ENCODE measurements at regions not wholly inside any gene's neighbourhood (a gene's known extent, or its start where the extent isn't known, plus 50 kb on each side); places are given as distances from the start of the nearest gene placed in this dataset.
"Not testable (repeated sequence)": the region's sequence is repeated elsewhere in the genome, so short reads cannot be mapped to it uniquely, and the experiment has no call there.

DNA sequence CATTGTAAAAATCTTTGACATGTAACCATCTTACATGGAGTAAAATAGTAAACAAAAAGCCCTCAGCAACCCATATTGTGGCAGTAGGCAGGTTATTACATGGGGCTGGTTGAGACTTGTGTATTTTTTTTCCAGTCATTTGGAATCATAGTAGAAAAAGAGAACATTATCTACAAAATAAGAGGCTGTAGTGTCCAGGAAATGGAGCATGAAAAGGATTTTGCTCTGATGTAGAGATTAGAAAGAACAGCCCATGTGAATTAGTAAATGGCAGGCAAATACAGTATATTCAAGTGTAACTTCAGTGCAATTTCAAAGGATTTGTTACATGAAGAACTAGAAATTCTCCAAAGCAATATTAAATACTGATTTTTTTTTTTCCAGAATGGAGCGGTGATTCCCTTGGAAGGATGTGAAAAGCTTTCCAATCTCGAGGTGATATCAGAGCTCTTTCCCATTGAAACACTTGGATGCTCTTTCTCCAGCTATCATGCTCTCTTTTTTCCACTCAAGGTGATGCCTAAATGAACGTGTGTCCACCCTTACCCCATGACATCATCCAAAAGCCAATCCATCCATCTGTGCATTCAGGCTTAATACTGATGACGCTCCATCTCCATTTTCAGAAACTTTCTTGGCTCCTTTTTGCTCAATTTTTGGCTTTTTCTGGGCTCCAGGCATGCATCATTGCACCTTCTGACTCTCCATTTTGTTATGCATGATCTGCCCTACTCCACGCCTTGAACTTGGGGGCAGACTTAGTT is 1034.7 kb downstream of the TYW1 start:
- DNase-seq, result no peak

DNA sequence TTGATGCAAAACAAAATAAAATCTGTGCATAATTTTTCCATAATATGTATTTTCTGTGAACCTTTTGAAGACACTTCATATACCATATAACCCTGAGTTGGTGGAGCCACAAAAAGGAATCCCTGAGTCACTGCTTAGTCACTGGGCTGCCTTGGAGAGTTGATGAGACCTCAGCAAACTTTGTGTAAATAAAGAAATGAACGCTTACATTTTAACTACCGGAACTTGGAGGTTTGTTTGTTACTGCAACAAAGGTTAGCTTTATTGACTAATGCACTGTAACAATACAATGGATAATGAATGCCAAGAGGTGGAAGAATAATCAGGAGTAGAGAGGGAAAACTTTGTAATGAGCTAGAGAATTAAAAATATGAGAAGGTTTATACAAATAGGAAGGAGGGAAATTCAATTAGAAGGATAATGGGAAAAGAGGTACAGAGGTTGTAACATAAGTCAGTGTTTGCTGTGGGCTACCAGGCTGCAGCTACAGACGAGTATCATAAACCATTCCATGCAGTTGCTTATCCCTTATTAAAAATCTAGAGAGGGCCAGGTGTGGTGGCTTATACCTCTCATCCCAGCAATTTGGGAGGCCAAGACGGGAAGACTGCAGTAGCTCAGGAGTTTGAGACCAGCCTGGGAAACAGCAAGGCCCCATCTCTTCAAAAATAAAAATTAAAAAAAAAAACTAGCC is 1042.1 kb downstream of the TYW1 start:
- no peak for DNase-seq

DNA sequence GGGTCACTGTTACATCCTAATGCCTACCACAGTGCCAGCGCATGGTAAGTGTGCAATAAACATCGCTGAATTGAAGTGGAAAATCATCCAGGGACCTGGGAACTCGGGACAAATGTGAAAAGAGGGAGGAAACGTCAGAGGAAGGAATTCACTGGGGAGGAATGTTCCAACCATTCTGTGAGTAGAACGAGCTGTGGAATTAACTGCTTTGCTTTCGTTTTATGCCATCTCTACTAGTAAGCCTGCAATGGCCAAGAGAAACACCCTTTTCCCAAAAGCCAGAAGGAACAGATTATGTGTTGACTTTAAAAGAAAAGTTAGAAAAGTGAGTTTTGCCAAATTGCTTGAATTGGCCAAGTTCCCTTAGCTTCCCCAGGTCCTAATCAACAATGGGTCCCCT is 1044.9 kb downstream of the TYW1 start:
- no peak for DNase-seq

DNA sequence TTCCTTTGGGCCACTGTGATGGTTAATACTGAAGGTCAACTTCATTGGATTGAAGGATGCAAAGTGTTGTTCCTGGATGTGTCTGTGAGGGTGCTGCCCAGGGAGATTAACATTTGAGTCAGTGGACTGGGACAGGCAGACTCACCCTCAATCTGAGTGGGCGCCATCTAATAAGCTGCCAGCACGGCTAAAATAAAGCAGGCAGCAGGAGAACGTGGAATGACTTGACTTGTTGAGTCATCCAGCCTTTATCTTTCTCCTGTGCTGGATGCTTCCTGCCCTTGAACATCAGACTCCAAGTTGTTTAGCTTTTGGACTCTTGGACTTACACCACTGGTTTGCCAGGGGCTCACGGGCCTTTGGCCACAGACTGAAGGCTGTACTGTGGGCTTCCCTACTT is 1046.9 kb downstream of the TYW1 start:
- no peak for DNase-seq

DNA sequence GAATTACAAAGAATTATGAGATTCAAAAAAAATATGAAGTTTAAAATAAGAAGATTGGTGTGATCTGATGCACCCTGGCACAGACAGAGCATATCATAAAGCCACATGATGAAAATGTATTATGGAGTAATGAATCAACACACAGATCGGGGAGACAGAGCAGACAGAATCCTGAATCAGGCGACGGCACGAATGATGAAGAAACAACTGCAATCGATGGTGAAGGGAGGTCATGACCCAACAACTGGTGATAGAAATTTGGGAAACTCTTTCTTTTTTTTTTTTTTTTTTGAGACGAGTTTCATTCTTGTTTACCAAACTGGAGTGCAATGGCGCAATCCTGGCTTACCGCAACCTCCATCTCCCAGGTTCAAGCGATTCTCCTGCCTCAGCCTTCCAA is 1054.0 kb downstream of the TYW1 start:
- no peak for DNase-seq

DNA sequence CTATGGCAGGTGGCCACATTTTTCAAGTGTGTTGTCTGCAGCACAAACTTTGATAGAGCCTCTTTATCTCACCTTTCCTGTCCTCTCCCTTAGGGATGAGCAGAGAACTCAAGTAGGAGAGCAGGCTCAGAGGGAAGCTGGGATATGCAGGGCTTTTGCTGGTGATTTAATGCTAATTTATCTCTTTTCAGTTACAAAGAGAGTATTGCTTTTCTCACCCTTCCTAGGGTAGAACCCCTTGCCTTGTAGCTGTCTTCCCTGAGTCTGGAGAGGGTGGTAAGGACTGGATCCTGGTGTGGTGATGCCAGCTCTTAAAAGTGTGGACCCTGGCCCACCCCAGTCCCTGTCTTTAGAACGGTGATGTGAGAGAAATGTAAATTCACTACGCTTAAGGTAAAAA is 1061.4 kb downstream of the TYW1 start:
- no peak for DNase-seq

DNA sequence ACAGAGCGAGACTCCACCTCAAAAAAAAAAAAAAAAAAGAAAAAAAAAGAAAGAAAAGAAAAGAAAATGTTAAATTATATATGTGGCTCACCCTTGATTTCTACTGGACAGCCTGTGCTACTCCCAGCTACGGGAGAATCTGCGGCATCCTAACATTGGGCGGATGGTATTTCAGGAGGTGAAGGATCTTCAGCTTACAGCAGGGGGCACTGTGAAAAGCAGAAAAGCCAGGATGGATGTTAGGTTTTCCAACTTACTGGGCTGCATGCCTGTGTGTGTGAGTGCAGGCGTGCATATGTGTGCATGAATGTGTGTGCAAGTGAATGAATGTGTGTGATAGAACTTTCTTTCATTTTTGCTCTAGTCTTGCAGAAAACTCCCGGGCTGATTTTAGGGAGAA is 1066.5 kb downstream of the TYW1 start:
- no peak for DNase-seq

DNA sequence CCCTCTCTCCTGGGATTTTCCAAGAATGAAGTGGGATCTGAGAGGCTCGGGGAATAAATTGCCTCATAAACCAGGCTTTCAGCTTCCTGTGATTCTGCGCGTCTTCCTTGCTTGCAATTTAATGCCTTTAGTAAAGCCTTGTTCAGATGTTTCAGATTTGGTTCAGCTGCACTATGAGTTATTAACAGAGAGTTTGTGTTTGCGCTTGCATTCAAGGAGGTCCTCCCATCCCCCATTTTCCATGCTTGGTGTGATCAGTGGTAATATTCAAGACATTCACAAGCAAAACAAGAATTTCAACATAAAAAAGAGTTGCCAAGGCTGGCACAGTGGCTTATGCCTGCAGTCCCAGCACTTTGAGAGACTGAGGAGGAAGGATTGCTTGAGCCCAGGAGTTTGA is 1068.9 kb downstream of the TYW1 start:
- DNase-seq, result no peak

DNA sequence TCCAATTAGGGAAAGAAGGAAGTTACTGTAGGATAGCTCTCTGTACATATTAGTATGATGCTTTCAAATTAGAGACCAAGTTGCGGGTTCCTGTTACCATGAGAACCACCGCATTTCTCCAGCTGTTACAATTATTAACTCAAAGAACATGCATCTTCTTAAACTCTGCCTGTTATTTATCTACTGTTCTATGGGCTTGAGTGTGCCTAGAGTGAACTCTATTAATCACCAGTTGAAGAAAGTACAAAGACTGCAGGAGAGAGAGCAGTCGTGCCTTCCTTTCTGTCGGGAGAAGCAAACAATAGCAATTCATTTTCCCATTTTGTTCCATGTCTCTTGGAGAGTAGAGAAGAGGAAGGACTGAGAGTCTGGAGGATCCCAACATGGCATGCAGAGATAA is 1071.2 kb downstream of the TYW1 start:
- DNase-seq, result no peak

DNA sequence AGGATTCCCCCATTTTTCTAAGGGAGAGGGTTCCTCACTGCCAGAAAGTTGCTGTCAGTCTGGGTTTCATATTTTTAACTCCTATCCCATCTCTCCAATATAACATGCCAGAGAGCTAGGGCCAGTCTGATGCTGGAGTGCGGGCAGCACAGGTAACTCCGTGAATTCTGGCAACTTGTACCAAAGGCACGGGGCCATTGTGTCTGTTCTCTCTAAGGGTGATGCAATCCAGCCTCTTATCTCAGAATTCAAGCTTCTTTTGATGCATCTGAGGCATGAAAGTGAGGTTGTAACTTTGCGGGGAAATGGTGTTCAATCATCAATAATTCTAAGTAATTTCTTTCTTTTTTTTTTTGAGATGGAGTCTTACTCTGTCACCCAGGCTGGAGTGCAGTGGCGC is 1074.4 kb downstream of the TYW1 start:
- no peak for DNase-seq

DNA sequence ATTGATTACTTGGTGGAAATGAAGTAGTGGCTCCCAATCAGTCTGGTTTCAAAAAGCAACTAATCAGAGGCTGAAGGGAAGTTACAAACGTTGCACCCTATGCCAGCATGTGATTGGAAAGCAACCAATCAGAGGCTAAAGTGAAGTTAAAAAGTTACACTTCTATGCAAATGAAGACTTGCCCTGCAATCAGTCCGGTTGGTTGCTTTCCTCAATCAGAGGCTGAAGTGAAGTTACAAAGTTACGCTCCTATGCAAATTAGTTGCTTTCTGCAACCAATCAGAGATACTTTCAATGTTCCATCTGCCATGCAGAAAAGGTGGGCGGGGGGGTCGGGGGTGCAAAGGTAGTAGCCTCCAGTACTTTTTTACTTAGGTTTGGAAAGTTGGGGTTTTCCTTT is 1077.1 kb downstream of the TYW1 start:
- no peak for DNase-seq

DNA sequence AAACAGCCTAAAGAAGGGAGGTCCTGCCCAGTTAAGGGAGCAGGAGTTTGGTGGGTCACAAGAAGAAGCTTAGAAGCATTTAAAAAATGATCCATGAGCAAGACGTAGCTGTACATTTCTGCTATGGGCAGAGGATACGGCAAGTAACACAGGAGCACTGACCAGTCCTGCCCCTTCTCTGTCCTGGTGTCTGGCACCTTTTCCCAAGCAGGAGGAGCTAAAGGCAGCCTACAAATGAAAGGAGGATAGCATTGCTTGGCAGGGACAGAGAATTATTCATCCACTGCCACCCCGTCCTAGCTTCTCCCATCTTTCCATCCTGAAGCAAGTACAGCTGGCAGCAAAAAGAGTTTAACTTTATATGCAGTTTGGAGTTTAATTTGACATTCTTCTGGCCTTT is 1077.6 kb downstream of the TYW1 start:
- no peak for DNase-seq

DNA sequence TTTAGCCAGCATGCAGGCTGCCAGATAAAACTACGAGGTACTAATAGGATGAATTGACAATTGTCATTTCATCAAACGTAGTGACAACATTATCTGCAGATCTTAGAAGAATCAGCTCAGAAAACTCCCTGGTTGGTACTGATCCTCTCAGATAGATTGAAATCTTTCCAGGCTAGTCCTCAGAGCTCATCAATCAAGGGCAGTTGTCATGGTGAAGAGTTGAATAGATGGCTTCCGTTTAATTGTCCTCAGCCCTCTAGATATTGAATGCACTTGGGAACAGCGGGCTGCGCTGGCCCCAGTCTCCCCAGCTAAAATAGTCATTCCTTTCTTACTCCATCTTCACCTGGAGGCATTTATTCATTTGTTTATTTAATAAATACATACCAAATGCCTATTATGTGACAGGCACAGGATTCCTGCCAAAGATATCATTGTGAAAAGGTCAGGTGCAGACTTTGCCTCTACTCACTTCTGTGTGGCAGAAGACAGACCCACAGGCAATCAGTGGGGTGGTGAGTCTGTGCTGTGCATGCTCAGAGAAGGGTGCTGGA is 1081.6 kb downstream of the TYW1 start:
- DNase-seq, result no peak

DNA sequence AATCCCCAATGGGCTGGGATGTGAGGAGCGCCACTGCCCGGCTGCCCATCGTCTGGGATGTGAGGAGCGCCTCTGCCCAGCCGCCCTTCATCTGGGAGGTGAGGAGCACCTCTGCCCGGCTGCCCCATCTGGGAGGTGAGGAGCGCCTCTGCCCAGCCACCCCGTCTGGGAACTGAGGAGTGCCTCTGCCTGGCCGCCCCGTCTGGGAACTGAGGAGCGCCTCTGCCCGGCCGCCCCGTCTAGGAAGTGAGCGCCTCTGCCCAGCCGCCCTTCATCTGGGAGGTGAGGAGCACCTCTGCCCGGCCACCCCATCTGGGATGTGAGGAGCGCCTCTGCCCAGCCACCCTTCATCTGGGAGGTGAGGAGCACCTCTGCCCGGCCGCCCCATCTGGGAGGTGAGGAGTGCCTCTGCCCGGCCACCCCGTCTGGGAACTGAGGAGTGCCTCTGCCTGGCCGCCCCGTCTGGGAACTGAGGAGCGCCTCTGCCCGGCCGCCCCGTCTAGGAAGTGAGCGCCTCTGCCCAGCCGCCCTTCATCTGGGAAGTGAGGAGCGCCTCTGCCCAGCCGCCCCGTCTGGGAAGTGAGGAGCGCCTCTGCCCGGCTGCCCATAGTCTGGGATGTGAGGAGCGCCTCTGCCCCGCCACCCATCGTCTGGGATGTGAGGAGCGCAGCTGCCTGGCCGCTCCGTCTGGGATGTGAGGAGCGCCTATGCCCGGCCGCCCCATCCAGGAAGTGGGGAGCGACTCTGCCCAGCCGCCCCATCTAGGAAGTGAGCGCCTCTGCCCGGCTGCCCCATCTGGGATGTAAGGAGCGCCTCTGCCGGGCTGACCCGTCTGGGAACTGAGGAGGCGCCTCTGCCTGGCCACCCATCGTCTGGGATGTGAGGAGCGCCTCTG is 1085.7 kb downstream of the TYW1 start:
- not testable (repeated sequence) for DNase-seq

DNA sequence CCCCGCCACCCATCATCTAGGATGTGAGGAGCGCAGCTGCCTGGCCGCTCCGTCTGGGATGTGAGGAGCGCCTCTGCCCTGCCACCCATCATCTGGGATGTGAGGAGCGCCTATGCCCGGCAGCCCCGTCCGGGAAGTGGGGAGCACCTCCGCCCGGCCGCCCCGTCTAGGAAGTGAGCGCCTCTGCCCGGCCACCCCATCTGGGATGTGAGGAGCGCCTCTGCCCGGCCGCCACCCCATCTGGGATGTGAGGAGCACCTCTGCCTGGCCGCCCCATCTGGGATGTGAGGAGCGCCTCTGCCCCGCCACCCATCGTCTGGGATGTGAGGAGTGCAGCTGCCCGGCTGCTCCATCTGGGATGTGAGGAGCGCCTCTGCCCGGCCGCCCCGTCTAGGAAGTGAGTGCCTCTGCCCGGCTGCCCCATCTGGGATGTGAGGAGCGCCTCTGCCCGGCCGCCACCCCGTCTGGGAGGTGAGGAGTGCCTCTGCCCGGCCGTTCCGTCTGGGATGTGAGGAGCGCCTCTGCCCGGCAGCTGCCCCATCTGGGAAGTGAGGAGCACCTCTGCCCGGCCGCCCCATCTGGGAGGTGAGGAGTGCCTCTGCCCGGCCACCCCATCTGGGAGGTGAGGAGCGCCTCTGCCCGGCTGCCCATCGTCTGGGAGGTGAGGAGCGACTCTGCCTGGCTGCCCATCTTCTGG is 1086.5 kb downstream of the TYW1 start:
- DNase-seq, result not testable (repeated sequence)

DNA sequence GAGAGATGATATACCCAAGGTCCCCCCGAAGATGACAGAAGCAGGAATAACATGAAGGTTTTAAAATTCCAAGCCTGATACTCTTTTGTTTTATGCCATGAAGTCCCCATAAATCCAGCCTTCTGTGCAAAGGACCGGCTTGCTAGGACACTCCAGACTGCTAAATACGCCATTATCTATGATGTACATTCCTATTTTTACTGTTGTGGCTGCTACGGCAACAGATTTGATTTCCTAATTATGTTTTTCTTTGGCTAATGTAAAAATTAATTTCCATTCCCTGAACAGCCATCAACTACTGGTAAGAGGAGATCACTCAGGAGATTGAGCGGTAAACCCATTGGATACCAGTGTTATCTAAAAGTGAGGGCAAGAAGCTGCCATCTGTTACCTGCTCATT is 1090.8 kb downstream of the TYW1 start:
- no peak for DNase-seq

DNA sequence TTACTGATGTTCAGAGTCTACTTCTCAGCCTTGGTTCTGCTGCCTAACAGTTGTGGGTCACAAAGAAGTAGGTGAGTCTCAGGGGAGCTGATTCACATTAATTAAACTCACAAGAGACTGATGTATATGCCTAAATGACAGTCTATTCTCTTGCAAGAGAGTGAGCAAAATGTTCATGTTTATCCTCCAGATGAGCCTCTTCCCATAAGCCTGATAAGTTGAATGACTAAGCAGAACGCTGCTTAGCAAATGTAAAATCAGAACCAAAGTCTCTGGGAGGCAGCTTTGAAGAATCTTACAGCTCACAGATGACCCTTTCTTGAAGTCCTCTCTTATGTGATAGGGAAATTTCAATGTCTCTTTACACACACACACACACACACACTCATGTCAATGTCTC is 1092.2 kb downstream of the TYW1 start:
- no peak for DNase-seq

DNA sequence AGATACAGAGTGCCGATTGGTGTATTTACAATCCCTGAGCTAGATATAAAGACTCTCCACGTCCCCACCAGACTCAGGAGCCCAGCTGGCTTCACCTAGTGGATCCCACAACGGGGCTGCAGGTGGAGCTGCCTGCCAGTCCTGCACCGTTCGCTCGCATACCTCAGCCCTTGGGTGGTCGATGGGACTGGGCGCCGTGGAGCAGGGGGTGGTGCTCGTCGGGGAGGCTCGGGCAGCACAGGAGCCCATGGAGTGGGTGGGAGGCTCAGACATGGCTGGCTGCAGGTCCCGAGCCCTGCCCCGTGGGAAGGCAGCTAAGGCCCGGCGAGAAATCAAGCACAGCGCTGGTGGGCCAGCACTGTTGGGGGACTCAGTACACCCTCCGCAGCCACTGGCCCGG is 1093.6 kb downstream of the TYW1 start:
- not testable (repeated sequence) for DNase-seq

DNA sequence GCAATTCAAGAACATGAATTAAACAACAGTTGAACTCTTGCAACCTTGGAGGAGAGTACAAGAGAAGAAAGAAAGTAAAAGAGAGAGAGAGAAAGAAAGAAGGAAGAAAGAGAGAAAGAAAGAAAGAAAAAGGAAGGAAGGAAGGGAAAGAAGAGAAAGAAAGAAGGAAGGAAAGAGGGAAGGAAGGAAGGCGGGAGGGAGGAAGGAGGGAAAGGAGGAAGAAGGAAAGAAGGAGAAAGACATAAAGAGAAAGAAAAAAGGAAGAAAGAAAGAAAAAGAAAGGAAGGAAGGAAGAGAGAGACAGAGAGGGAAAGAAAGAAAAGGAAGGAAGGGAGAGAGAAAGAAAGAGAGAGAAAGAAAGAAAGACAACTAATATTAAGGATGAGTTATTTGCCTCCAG is 1106.7 kb downstream of the TYW1 start:
- DNase-seq, result no peak

DNA sequence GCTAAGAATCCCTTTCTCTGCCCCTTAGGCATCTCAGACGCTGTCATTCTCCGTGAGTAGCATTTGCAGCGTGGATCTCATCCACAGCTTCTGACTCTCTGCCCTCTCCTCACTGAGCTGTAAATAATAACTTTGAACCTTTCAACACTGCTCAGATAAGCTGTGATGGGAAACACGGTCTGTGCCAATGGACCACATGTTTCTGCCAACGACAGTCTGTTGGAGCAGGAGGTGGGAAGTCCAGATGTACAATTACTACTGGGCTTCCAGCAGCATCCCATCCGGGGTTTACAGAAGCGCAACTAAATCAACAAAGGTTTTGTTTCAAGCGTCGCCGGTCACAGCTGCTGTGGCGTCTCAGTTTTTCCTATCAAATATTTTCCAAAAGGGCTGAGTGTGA is 1110.6 kb downstream of the TYW1 start:
- DNase-seq, result no peak

DNA sequence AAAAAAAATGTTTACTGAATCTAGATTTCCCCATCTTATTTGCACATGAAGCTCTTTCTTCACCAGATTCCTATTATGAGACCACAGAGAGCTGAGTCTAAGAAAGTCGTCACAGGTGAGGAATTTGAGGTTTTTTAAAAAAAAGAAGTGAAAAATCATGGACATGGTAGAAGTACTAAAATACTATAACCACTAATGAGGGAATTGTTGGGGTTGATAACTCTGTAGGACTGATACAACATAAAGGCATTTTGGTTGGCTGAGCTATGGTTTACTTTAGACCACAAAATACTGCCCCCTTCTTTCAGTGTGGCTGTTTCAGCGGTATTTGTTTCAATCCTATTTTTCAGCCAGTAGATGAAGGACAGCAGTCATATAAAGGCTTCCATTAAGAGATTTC is 1111.3 kb downstream of the TYW1 start:
- no peak for DNase-seq

DNA sequence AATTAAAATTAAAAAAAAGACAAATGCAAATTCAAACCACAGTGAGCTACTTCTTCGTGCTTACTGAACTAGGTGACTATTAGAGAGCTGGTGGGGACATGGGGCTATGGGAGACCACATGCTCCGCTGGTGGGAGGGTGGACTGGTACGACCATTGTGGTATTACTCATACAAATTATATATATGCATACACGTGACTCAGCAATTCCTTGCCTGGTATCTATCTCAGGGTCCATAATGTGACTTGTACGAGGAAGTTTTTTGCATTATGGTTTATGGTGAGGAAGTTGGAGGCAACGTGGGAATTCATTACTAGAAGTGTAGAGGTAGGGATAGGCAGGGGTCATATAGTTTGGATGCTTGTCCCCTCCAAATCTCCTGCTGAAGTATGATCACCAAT is 1112.7 kb downstream of the TYW1 start:
- DNase-seq, result no peak

DNA sequence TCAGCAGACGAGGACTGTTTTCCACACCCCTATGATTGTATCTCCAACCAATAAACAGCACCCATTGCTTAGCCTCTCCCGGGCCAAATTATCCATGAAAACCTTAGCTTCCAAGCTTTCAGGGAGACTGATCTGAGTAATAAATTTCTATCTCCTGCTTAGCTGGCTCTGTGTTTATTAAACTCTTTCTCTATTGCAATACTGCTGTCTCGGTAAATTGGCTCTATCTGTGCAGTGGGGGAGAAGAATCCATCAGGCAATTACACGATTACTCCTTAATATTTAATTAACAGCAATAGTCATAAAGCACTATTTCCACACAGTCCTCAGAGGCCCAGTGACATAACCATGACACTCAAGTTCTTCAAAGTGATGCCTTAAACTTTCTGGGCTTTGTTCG is 1122.8 kb downstream of the TYW1 start:
- no peak for DNase-seq

Measured in cortex of kidney (tissue), 1 donor.